Nephron progenitor cell (in vitro differentiated cells): ENCODE measurements at regions not wholly inside any gene's neighbourhood (a gene's known extent, or its start where the extent isn't known, plus 50 kb on each side); places are given as distances from the start of the nearest gene placed in this dataset.

Experiments used
- DNase-seq: peaks from one replicate; pipeline ENCODE4 v3.0.0; 2021
- H3K27ac Mint-ChIP-seq: 2 replicates; pipeline ENCODE4 v1.8.0; 2021; ENCODE audit warnings: mild to moderate bottlenecking, moderate library complexity, mixed read lengths
- H3K27me3 Mint-ChIP-seq: 2 replicates; pipeline ENCODE4 v1.8.0; 2021; ENCODE audit warnings: mild to moderate bottlenecking, low read depth, mixed read lengths; ENCODE audit not compliant: poor library complexity
- H3K36me3 Mint-ChIP-seq: 2 replicates; pipeline ENCODE4 v1.8.0; 2021; ENCODE audit warnings: low read depth, mixed read lengths
- H3K4me1 Mint-ChIP-seq: 2 replicates; pipeline ENCODE4 v1.8.0; 2021; ENCODE audit warnings: mixed read lengths
- H3K4me3 Mint-ChIP-seq: 2 replicates; pipeline ENCODE4 v1.8.0; 2021; ENCODE audit warnings: mild to moderate bottlenecking, moderate library complexity, mixed read lengths
- H3K9me3 Mint-ChIP-seq: 2 replicates; pipeline ENCODE4 v1.8.0; 2021; ENCODE audit warnings: mild to moderate bottlenecking, moderate library complexity, mixed read lengths
- CTCF ChIP-seq: fragments of 200-600 bp; sonication (generic); IDR thresholded peaks from 2 replicates; pipeline ENCODE4 v1.5.0; 2021; ENCODE audit warnings: antibody characterized with exemption

- Mint-ChIP-seq H3K27ac (no peak overlapping the region), H3K27me3 (peaks cover 6% of the 10 kb centered on the region), H3K9me3 (peaks cover 12% of the 10 kb centered on the region), H3K4me1 (peaks cover 44% of the 10 kb centered on the region), H3K36me3 (peaks cover 5% of the 10 kb centered on the region), H3K4me3 (no peak overlapping the region)
- no peak for DNase-seq
- no peak for TF ChIP-seq CTCF
These were observed 215.9 kb downstream of the BARX2 start for GRCh38 chr11:129591527-129591926.

- no peak for DNase-seq
- Mint-ChIP-seq H3K27me3 (peaks cover 6% of the 10 kb centered on the region), H3K27ac (no peak overlapping the region), H3K4me3 (no peak overlapping the region), H3K9me3 (peaks cover 13% of the 10 kb centered on the region), H3K36me3 (peaks cover 5% of the 10 kb centered on the region), H3K4me1 (peaks cover 46% of the 10 kb centered on the region)
- no peak for TF ChIP-seq CTCF
These were observed 216.5 kb downstream of the BARX2 start for GRCh38 chr11:129592191-129592590.

- Mint-ChIP-seq H3K9me3 (peaks cover 16% of the 10 kb centered on the region), H3K4me3 (no peak overlapping the region), H3K36me3 (peaks cover 5% of the 10 kb centered on the region), H3K27ac (no peak overlapping the region), H3K4me1 (peaks cover 46% of the 10 kb centered on the region), H3K27me3 (peaks cover 6% of the 10 kb centered on the region)
- no peak for DNase-seq
- no peak for TF ChIP-seq CTCF
These were observed 217.4 kb downstream of the BARX2 start for GRCh38 chr11:129593098-129593497.

- no peak for TF ChIP-seq CTCF
- Mint-ChIP-seq H3K4me1 (peaks cover 46% of the 10 kb centered on the region), H3K27me3 (peaks cover 6% of the 10 kb centered on the region), H3K27ac (peak overlapping the region; percentile 79), H3K4me3 (no peak overlapping the region), H3K36me3 (peaks cover 14% of the 10 kb centered on the region), H3K9me3 (peaks cover 33% of the 10 kb centered on the region)
- peak; percentile 25 for DNase-seq
These were observed 219.7 kb downstream of the BARX2 start for GRCh38 chr11:129595038-129595962.

GRCh38 chr11:129596351-129596750 lies 219.3 kb upstream of the TMEM45B start:
- peaks cover 6% of the 10 kb centered on the region for H3K27me3 Mint-ChIP-seq
- no peak for DNase-seq

More at GRCh38 chr11:129596351-129596750, 219.3 kb upstream of the TMEM45B start:
- Mint-ChIP-seq H3K27ac (no peak overlapping the region), H3K9me3 (peaks cover 43% of the 10 kb centered on the region), H3K36me3 (peaks cover 24% of the 10 kb centered on the region), H3K4me3 (no peak overlapping the region), H3K4me1 (peaks cover 46% of the 10 kb centered on the region)
- TF ChIP-seq CTCF, result no peak
